Endometrial microvascular endothelial cells (primary cell): ENCODE measurements at regions not wholly inside any gene's neighbourhood (a gene's known extent, or its start where the extent isn't known, plus 50 kb on each side); places are given as distances from the start of the nearest gene placed in this dataset.

Experiments
- in situ Hi-C: cut with HindIII; loops from 2 replicates; pipeline ENCODE4 v1.10.0; 2017; ENCODE audit warnings: low sequenced_read_pairs, low pct_unique_long_range_greater_than_20kb; ENCODE audit errors: inconsistent ontology term

GRCh38 chr1:83694449-83694848 lies 304.5 kb downstream of the TTLL7 start:
- in situ Hi-C loops, result no loop called here

- in situ Hi-C loops, result no loop called here
Measured at GRCh38 chr1:83693427-83694126, 305.4 kb downstream of the TTLL7 start.

- in situ Hi-C loops, result no loop called here
Measured at GRCh38 chr1:83692524-83693381, 306.2 kb downstream of the TTLL7 start.

- in situ Hi-C loops, result no loop called here
Measured at GRCh38 chr1:83691953-83692500, 306.9 kb downstream of the TTLL7 start.

- in situ Hi-C loops, result no loop called here
Measured at GRCh38 chr1:83689921-83690868, 308.7 kb downstream of the TTLL7 start.

GRCh38 chr1:83682132-83682531 lies 316.8 kb downstream of the TTLL7 start:
- in situ Hi-C loops, result no loop called here

GRCh38 chr1:83676106-83676505 lies 322.8 kb downstream of the TTLL7 start:
- in situ Hi-C loops, result no loop called here

GRCh38 chr1:83673312-83673711 lies 325.6 kb downstream of the TTLL7 start:
- in situ Hi-C loops, result no loop called here

- in situ Hi-C loops, result no loop called here
Measured at GRCh38 chr1:83671586-83671985, 327.3 kb downstream of the TTLL7 start.

- in situ Hi-C loops, result no loop called here
Measured at GRCh38 chr1:83670909-83671565, 327.9 kb downstream of the TTLL7 start.

DNA sequence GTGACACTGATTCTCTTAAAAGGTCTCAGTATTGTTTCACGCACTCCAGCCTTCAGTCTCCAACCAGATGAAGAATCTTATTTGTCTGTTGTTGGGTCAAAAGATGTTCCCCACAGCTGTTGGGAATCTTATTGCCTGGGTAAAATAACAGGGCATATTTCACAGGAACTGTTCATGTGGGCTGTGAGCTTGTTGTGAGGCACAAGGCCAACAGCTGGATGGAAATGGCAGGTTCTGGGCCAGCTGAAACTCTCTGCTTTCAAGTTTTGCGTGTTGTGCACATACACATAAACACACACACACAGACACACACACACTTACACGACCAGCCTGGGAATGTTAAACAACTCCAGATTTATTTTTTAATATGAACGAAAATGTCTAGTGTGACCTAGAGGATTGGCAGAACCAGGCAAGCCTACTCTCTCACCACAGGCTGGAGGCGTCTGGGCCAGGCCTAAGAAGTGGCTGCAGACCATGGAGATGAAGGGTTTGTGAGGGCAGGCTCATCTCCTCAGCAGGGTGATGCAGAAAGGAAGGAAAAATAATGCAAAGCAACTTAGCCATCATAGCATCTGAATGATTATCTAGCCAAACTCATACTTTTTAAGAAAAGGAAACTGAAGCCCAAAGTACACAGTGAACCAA lies 357.0 kb downstream of the TTLL7 start:
- in situ Hi-C loops, result no loop called here

GRCh38 chr1:83641206-83641658 lies 357.7 kb downstream of the TTLL7 start:
- in situ Hi-C loops, result no loop called here

- in situ Hi-C loops, result no loop called here
Measured at GRCh38 chr1:83639785-83640184, 359.1 kb downstream of the TTLL7 start.

DNA sequence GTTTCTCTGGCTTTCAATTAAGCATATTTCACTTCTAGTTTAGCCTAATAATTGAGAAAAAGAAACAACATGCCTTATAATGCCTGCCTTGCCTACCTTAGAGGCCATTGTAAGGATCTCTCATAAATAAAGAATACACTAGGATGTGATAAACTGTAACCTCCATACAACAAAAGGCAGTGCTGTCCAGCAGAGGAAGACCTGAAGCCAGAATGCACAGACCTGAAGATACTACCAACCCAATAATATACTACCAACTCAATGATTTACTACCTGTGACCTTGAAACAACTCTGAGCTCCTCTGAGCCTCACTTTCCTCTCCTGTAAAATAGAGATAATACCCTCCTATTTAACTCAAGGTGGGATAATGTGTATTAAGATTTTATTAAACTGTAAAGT lies 361.3 kb downstream of the TTLL7 start:
- in situ Hi-C loops, result no loop called here

DNA sequence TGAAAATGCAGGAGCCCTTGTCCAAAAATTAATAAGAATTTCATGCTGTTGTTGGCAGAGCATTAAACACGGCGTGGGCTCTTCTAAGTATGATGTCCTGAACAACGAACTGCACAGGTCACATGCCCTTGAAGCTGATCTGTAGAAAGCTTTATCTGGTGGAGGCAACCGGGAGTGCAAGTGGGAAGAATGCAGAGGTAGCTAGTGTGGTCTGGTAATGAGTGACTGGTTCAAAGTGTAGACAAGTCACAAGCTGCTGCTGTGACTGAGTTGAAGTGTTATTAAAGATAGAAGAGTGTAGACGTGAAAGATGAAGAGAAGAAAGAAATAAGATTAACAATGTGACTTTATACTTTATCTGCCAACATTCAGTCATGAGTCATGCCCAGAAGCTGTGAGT lies 361.9 kb downstream of the TTLL7 start:
- in situ Hi-C loops, result no loop called here

DNA sequence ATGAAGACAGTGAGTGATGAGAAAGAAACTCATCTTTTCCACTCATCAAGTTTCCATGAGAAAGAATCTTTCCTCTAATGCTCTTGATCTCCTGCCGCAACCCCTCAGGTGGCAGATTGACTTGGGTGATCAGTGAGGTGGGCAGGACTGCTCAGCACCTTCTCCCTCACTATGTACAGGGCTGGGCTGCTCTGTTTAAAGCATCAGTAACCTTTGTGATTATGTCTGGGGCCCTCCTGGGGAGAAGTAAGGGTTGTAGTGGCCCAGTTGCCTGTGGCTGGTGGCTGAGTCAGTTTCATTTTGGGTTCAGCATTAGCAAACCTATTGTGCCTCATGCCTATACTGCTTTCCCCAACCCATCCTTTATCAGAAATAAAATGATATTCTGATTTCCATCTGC lies 366.0 kb downstream of the TTLL7 start:
- in situ Hi-C loops, result no loop called here

DNA sequence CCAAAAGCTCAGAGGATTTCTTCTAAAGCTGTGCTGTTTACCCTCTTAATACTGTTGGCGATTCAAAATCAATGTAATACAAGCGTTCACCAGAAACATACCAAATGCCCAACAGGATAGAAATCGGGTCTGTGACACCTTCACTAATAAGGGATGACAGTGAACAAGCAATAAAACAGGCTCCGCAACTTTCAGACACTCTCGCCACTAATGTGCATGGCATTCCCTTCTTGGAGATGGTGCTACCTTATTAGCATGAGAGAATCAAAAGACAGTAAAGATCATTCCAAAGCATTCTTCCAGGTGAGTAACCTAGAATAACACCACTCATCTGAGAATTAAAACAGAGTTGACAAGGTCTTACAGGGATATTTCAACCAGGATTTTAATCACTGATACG lies 367.1 kb downstream of the TTLL7 start:
- in situ Hi-C loops, result no loop called here

DNA sequence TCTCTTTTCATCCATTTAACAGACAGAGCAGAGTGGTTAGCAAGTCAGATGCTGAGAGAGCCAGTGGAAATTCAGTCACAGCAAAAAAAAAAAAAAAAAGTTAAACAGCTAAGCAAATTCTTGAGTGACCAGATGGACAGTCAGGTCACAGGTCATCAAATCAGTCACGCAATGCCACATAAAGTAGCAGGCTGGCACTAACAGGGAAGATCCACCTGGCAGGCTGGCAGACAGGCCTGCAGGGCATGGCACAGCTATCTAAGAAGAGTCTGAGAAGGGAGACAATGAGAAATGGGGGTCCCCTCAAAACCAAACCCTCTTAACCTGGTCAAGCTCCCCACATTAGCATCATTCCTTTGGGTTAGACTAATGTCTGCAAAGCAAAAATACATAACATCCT lies 371.9 kb downstream of the TTLL7 start:
- in situ Hi-C loops, result no loop called here
